ENCODE measurements at regions not wholly inside any gene's neighbourhood (a gene's known extent, or its start where the extent isn't known, plus 50 kb on each side); places are given as distances from the start of the nearest gene placed in this dataset.

DNA sequence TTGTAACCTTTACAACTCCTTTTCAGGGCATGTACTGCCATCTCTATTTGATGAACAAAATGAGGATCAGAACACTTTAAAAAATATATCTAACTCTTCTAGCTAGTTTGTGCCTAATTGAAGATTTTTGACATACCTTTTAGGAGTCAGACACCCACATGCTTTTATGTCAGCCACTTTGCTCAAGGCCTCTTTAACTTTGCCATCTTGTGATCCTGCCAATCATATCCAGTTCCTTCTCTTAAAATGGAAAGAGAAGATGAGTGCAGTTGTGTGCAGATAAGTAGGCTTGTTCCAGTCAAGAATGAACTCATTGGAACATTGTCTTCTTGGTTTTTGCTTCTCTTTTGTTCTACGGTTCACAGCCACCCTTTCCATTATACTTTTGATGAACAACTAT is 425.6 kb upstream of the TNC start:
- H3K27me3 Mint-ChIP-seq (ENCODE audit: insufficient read depth): peaks cover 6% of the 10 kb centered on the region
- Histone ChIP-seq H3K4me1 (ENCODE audit: control insufficient read depth, insufficient read depth, low read length) (no peaks in the 10 kb centered on the region), H3K27me3 (ENCODE audit: control insufficient read depth, insufficient read depth, low read length, poor library complexity, severe bottlenecking) (no peaks in the 10 kb centered on the region), H3K27ac (ENCODE audit: low read depth, low read length) (no peak overlapping the region), H3K9ac (ENCODE audit: extremely low read depth, low read length, poor library complexity, severe bottlenecking) (no peak overlapping the region), H3K36me3 (ENCODE audit: control insufficient read depth, insufficient read depth, low read length) (no peaks in the 10 kb centered on the region), H3K9me3 (ENCODE audit: control insufficient read depth, low read length) (no peaks in the 10 kb centered on the region), H3K4me3 (ENCODE audit: low read length) (no peak overlapping the region)
- H3K9me3 Mint-ChIP-seq: no peaks in the 10 kb centered on the region
- H3K4me1 Mint-ChIP-seq: peaks cover 3% of the 10 kb centered on the region
- no peak overlapping the region for H3K4me3 Mint-ChIP-seq
- DNase-seq: no peak
- no peak overlapping the region for H3K27ac Mint-ChIP-seq
- WGBS, 2 experiments (ENCODE audit: insufficient coverage in 1 of 2, insufficient read length in 1 of 2): 91 to 100% methylated on average over 1 of the region's 1 CpG
- TF ChIP-seq, protein P1, sequence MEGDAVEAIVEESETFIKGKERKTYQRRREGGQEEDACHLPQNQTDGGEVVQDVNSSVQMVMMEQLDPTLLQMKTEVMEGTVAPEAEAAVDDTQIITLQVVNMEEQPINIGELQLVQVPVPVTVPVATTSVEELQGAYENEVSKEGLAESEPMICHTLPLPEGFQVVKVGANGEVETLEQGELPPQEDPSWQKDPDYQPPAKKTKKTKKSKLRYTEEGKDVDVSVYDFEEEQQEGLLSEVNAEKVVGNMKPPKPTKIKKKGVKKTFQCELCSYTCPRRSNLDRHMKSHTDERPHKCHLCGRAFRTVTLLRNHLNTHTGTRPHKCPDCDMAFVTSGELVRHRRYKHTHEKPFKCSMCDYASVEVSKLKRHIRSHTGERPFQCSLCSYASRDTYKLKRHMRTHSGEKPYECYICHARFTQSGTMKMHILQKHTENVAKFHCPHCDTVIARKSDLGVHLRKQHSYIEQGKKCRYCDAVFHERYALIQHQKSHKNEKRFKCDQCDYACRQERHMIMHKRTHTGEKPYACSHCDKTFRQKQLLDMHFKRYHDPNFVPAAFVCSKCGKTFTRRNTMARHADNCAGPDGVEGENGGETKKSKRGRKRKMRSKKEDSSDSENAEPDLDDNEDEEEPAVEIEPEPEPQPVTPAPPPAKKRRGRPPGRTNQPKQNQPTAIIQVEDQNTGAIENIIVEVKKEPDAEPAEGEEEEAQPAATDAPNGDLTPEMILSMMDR (conservative IDR thresholded peaks at IDR 0.05): no peak
- H3K36me3 Mint-ChIP-seq (ENCODE audit: low read depth): no peaks in the 10 kb centered on the region

DNA sequence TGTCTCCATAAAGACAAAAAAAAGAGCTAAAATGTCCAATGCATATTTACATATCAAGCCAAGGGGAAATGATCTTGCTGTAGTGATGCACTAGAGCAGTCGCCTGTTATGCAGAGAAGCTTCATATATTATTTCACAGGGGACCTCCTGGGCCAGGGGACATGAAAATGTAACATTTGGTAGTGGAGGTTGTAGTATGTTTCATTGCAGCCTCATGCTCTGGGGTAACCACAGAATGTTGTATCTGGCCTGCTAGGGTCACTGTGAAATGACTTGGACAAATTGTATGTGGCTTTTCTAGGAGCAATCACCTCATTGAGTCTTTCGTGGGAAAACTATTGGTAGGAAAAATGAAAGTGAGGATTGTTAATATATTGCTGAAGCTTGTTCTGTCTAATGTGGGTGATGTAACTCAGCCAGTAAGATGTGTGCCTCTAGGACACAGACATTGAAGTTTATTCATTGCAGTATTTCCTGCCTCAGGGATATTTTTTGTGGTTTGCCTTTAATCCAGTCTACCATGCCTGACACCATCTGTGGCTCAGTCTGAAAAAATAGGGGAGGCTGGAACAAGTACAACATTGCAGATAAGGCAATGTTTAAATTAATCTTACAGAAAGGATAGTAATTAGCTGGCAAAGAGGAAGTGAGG is 430.8 kb upstream of the TNC start:
- no peaks in the 10 kb centered on the region for H3K36me3 ChIP-seq (ENCODE audit: control insufficient read depth, insufficient read depth, low read length)
- H3K4me3 ChIP-seq (ENCODE audit: low read length): no peak overlapping the region
- Mint-ChIP-seq H3K4me1 (no peaks in the 10 kb centered on the region), H3K4me3 (no peak overlapping the region), H3K36me3 (ENCODE audit: low read depth) (no peaks in the 10 kb centered on the region), H3K27ac (no peak overlapping the region), H3K9me3 (no peaks in the 10 kb centered on the region), H3K27me3 (ENCODE audit: insufficient read depth) (peaks cover 6% of the 10 kb centered on the region)
- no peaks in the 10 kb centered on the region for H3K9me3 ChIP-seq (ENCODE audit: control insufficient read depth, low read length)
- 62% methylated on average over 2 of the region's 2 CpGs; no CpG with 5 or more reads in 1 of the 2 experiments for WGBS, 2 experiments (ENCODE audit: insufficient coverage in 1 of 2, insufficient read length in 1 of 2)
- TF ChIP-seq, protein P1 (conservative IDR thresholded peaks at IDR 0.05): no peak
- H3K27ac ChIP-seq (ENCODE audit: low read depth, low read length): no peak overlapping the region
- no peaks in the 10 kb centered on the region for H3K4me1 ChIP-seq (ENCODE audit: control insufficient read depth, insufficient read depth, low read length)
- no peak for DNase-seq
- no peaks in the 10 kb centered on the region for H3K27me3 ChIP-seq (ENCODE audit: control insufficient read depth, insufficient read depth, low read length, poor library complexity, severe bottlenecking)
- no peak overlapping the region for H3K9ac ChIP-seq (ENCODE audit: extremely low read depth, low read length, poor library complexity, severe bottlenecking)

DNA sequence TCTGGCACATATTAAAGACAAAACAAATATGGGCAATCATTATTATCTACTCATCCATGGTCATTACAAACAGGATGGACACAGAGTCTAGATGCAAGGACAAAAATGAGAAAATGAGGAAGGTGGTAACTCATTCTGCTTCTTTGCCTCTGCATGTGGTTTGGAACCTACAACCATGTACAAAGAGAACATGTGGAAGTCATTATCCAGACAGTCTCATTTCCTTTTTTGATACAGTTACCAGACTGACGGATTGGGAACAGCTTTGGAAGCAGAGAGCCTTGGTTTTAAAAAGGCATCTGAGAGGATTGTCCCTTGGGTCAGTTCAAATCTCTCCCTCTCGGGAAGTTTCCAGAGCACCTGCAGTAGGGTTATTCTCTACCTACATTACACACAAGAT is 433.4 kb upstream of the TNC start:
- WGBS, 2 experiments (ENCODE audit: insufficient coverage in 1 of 2, insufficient read length in 1 of 2): 73 to 100% methylated on average over 2 of the region's 2 CpGs
- no peak overlapping the region for H3K4me3 Mint-ChIP-seq

More for the DNA sequence above, 433.4 kb upstream of the TNC start:
- Histone ChIP-seq H3K4me3 (ENCODE audit: low read length) (no peak overlapping the region), H3K27me3 (ENCODE audit: control insufficient read depth, insufficient read depth, low read length, poor library complexity, severe bottlenecking) (no peaks in the 10 kb centered on the region), H3K9me3 (ENCODE audit: control insufficient read depth, low read length) (peaks cover 22% of the 10 kb centered on the region), H3K27ac (ENCODE audit: low read depth, low read length) (no peak overlapping the region), H3K36me3 (ENCODE audit: control insufficient read depth, insufficient read depth, low read length) (no peaks in the 10 kb centered on the region), H3K9ac (ENCODE audit: extremely low read depth, low read length, poor library complexity, severe bottlenecking) (no peak overlapping the region), H3K4me1 (ENCODE audit: control insufficient read depth, insufficient read depth, low read length) (no peaks in the 10 kb centered on the region)
- peaks cover 21% of the 10 kb centered on the region for H3K9me3 Mint-ChIP-seq
- H3K4me1 Mint-ChIP-seq: no peaks in the 10 kb centered on the region
- H3K27ac Mint-ChIP-seq: no peak overlapping the region
- TF ChIP-seq, protein P1 (conservative IDR thresholded peaks at IDR 0.05): no peak
- H3K27me3 Mint-ChIP-seq (ENCODE audit: insufficient read depth): peaks cover 6% of the 10 kb centered on the region
- no peak for DNase-seq
- H3K36me3 Mint-ChIP-seq (ENCODE audit: low read depth): peaks cover 5% of the 10 kb centered on the region

Measured in endodermal cell (in vitro differentiated cells).